HEK293 (cell line): ENCODE measurements at regions not wholly inside any gene's neighbourhood (a gene's known extent, or its start where the extent isn't known, plus 50 kb on each side); places are given as distances from the start of the nearest gene placed in this dataset.
"Not testable (repeated sequence)": the region's sequence is repeated elsewhere in the genome, so short reads cannot be mapped to it uniquely, and the experiment has no call there.

Source experiments
- CTCF ChIA-PET: fragments of 350-600 bp; formaldehyde crosslinking; extraction: SDS; loops from one replicate; lab custom pipeline; 2021; ENCODE audit warnings: antibody characterized with exemption; lab: Yijun Ruan, JAX
- POLR2A ChIA-PET: fragments of 300-600 bp; formaldehyde crosslinking; extraction: SDS; loops from one replicate; lab custom pipeline; 2020; ENCODE audit warnings: antibody characterized with exemption, inconsistent platforms; lab: Yijun Ruan, JAX
- H3K27ac ChIP-seq: fragments of 200-500 bp; sonication (Bioruptor generic); 2 replicates; pipeline ENCODE4 v1.5.1; 2014; ENCODE audit warnings: low read depth, low read length, control low read depth, inconsistent platforms; ENCODE audit errors: extremely low read depth
- H3K36me3 ChIP-seq, 2 experiments: fragments of 200-500 bp in 1 of 2; sonication (Bioruptor generic) in 1 of 2; 1 replicate in 1 of 2; 2 replicates in 1 of 2; pipeline ENCODE4 v1.5.1; 2014 to 2017; ENCODE audit warnings: inconsistent platforms in 2 of 2, low read length in 2 of 2; ENCODE audit not compliant: control insufficient read depth in 2 of 2, insufficient read depth in 1 of 2
- H3K4me1 ChIP-seq: fragments of 200-500 bp; sonication (Bioruptor generic); 2 replicates; pipeline ENCODE4 v1.5.1; 2014; ENCODE audit warnings: mild to moderate bottlenecking, low read length, inconsistent platforms; ENCODE audit not compliant: control insufficient read depth, insufficient read depth
- H3K4me3 ChIP-seq: 2 replicates; pipeline ENCODE4 v1.5.1; 2011; ENCODE audit warnings: low read depth, mild to moderate bottlenecking, control low read depth, low read length, moderate library complexity
- H3K9me3 ChIP-seq: fragments of 200-500 bp; sonication (Bioruptor generic); 2 replicates; pipeline ENCODE4 v1.5.1; 2014; ENCODE audit warnings: low read depth, low read length, inconsistent platforms; ENCODE audit not compliant: control insufficient read depth, insufficient read depth
- FEZF1 ChIP-seq: fragments of 450-650 bp; formaldehyde crosslinking; IDR thresholded peaks from 2 replicates; pipeline ENCODE4 v1.5.1; 2016; ENCODE audit warnings: missing biosample characterization, missing genetic modification characterization
- KLF10 ChIP-seq: fragments of 450-650 bp; IDR thresholded peaks from 2 replicates; pipeline ENCODE4 v1.5.1; 2018; ENCODE audit warnings: missing biosample characterization, mild to moderate bottlenecking, missing genetic modification characterization
- ZBTB49 ChIP-seq: fragments of 450-650 bp; formaldehyde crosslinking; IDR thresholded peaks from 2 replicates; pipeline ENCODE4 v1.5.1; 2016; ENCODE audit warnings: missing biosample characterization, missing genetic modification characterization, low read depth
- ZFHX2 ChIP-seq: fragments of 450-650 bp; formaldehyde crosslinking; conservative IDR thresholded peaks from 2 replicates; pipeline ENCODE4 v1.5.1; 2016; ENCODE audit warnings: missing biosample characterization, missing genetic modification characterization
- ZNF133 ChIP-seq: fragments of 450-650 bp; formaldehyde crosslinking; IDR thresholded peaks from 2 replicates; pipeline ENCODE4 v1.5.1; 2016; ENCODE audit warnings: missing biosample characterization, missing genetic modification characterization
- ZNF24 ChIP-seq: fragments of 450-650 bp; formaldehyde crosslinking; IDR thresholded peaks from 2 replicates; pipeline ENCODE4 v1.5.1; 2016; ENCODE audit warnings: missing biosample characterization, missing genetic modification characterization
- ZNF266 ChIP-seq: fragments of 450-650 bp; formaldehyde crosslinking; IDR thresholded peaks from 2 replicates; pipeline ENCODE4 v1.5.1; 2016; ENCODE audit warnings: missing biosample characterization, missing genetic modification characterization, low read depth
- ZNF341 ChIP-seq: fragments of 450-650 bp; formaldehyde crosslinking; IDR thresholded peaks from 2 replicates; pipeline ENCODE4; 2016; ENCODE audit warnings: low read depth, missing biosample characterization, missing genetic modification characterization
- ZNF391 ChIP-seq: fragments of 450-650 bp; formaldehyde crosslinking; IDR thresholded peaks from 2 replicates; pipeline ENCODE4 v1.5.1; 2016; ENCODE audit warnings: low read depth, missing biosample characterization, missing genetic modification characterization, borderline replicate concordance
- ZNF48 ChIP-seq: fragments of 450-650 bp; formaldehyde crosslinking; IDR thresholded peaks from 2 replicates; pipeline ENCODE4 v1.5.1; 2016; ENCODE audit warnings: missing biosample characterization, missing genetic modification characterization
- ZNF548 ChIP-seq: fragments of 450-650 bp; formaldehyde crosslinking; IDR thresholded peaks from 2 replicates; pipeline ENCODE4 v1.5.1; 2016; ENCODE audit warnings: missing biosample characterization, missing genetic modification characterization
- ZNF555 ChIP-seq: fragments of 450-650 bp; formaldehyde crosslinking; conservative IDR thresholded peaks from 2 replicates; pipeline ENCODE4 v1.5.1; 2017; ENCODE audit warnings: missing biosample characterization, mild to moderate bottlenecking, missing genetic modification characterization, inconsistent platforms
- ZNF76 ChIP-seq: fragments of 450-650 bp; formaldehyde crosslinking; IDR thresholded peaks from 2 replicates; pipeline ENCODE4; 2016; ENCODE audit warnings: low read depth, missing biosample characterization, missing genetic modification characterization, borderline replicate concordance
- ZNF837 ChIP-seq: fragments of 450-650 bp; formaldehyde crosslinking; IDR thresholded peaks from 2 replicates; pipeline ENCODE4 v1.5.1; 2016; ENCODE audit warnings: missing biosample characterization, missing genetic modification characterization

DNA sequence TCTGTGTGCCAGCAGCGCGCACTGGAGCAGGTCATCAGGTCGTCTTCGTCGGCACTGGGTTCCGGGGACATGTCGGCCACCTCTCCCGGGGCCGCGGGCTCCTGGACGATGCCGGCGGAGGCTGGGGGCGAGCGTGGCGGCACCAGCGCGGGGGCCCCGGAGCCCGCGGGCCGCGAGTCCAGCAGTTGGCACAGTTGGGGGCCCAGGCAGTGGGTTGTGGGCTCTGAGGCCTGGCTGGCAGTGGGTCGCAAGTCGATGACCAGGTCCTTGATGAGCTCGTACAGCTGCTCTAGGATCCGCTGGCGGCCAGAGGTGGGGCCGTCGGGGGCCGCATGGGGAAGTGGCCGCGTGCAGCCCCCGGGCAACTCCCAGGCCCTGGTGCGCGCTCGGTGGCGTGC is 300.5 kb downstream of the CCDC74A start:
- TF ChIP-seq ZNF555 (no peak), ZNF133 (tag by site-specific recombination) (no peak), ZNF548 (tag by site-specific recombination) (no peak), FEZF1 (no peak), ZNF76 (tag by site-specific recombination) (no peak), KLF10 (no peak), ZNF24 (tag by site-specific recombination) (no peak), ZNF48 (tag by site-specific recombination) (no peak), ZNF837 (tag by site-specific recombination) (no peak), ZNF341 (no peak), ZBTB49 (tag by site-specific recombination) (no peak), ZNF391 (tag by site-specific recombination) (no peak), ZFHX2 (no peak), ZNF266 (no peak)
- Histone ChIP-seq H3K4me1 (no peaks in the 10 kb centered on the region), H3K36me3 (no peaks in the 10 kb centered on the region), H3K9me3 (no peaks in the 10 kb centered on the region), H3K4me3 (no peak overlapping the region), H3K27ac (no peak overlapping the region)
- ChIA-PET POLR2A (no interaction called here), CTCF (no interaction called here)

GRCh38 chr2:131828633-131829455 is 301.2 kb downstream of the CCDC74A start:
- H3K9me3 ChIP-seq, POLR2A ChIA-PET, H3K27ac ChIP-seq, H3K36me3 ChIP-seq, H3K4me1 ChIP-seq, H3K4me3 ChIP-seq, CTCF ChIA-PET: not testable (repeated sequence)

GRCh38 chr2:131829456-131830241 is 302.0 kb downstream of the CCDC74A start:
- CTCF ChIA-PET, H3K9me3 ChIP-seq, H3K27ac ChIP-seq, POLR2A ChIA-PET, H3K4me3 ChIP-seq, H3K36me3 ChIP-seq, H3K4me1 ChIP-seq: not testable (repeated sequence)

- POLR2A ChIA-PET, result not testable (repeated sequence)
These were observed 302.7 kb downstream of the CCDC74A start for GRCh38 chr2:131830242-131830945.

GRCh38 chr2:131830946-131831310 is 303.2 kb downstream of the CCDC74A start:
- H3K36me3 ChIP-seq, H3K4me1 ChIP-seq, H3K4me3 ChIP-seq, POLR2A ChIA-PET, CTCF ChIA-PET, H3K9me3 ChIP-seq, H3K27ac ChIP-seq: not testable (repeated sequence)

More at GRCh38 chr2:131830242-131830945, 302.7 kb downstream of the CCDC74A start:
- H3K36me3 ChIP-seq, H3K27ac ChIP-seq, H3K4me3 ChIP-seq, H3K4me1 ChIP-seq, H3K9me3 ChIP-seq, CTCF ChIA-PET: not testable (repeated sequence)

GRCh38 chr2:131831450-131832208 is 303.9 kb downstream of the CCDC74A start:
- H3K36me3 ChIP-seq, CTCF ChIA-PET, H3K27ac ChIP-seq, H3K9me3 ChIP-seq, POLR2A ChIA-PET, H3K4me1 ChIP-seq, H3K4me3 ChIP-seq: not testable (repeated sequence)
